Nephron progenitor cell (in vitro differentiated cells): ENCODE measurements at regions not wholly inside any gene's neighbourhood (a gene's known extent, or its start where the extent isn't known, plus 50 kb on each side); places are given as distances from the start of the nearest gene placed in this dataset.

ENCODE experiments used
- DNase-seq: peaks from one replicate; pipeline ENCODE4 v3.0.0; 2021
- H3K27ac Mint-ChIP-seq: 2 replicates; pipeline ENCODE4 v1.8.0; 2021; ENCODE audit warnings: mild to moderate bottlenecking, moderate library complexity, mixed read lengths
- H3K27me3 Mint-ChIP-seq: 2 replicates; pipeline ENCODE4 v1.8.0; 2021; ENCODE audit warnings: mild to moderate bottlenecking, low read depth, mixed read lengths; ENCODE audit not compliant: poor library complexity
- H3K36me3 Mint-ChIP-seq: 2 replicates; pipeline ENCODE4 v1.8.0; 2021; ENCODE audit warnings: low read depth, mixed read lengths
- H3K4me1 Mint-ChIP-seq: 2 replicates; pipeline ENCODE4 v1.8.0; 2021; ENCODE audit warnings: mixed read lengths
- H3K4me3 Mint-ChIP-seq: 2 replicates; pipeline ENCODE4 v1.8.0; 2021; ENCODE audit warnings: mild to moderate bottlenecking, moderate library complexity, mixed read lengths
- H3K9me3 Mint-ChIP-seq: 2 replicates; pipeline ENCODE4 v1.8.0; 2021; ENCODE audit warnings: mild to moderate bottlenecking, moderate library complexity, mixed read lengths
- CTCF ChIP-seq: fragments of 200-600 bp; sonication (generic); IDR thresholded peaks from 2 replicates; pipeline ENCODE4 v1.5.0; 2021; ENCODE audit warnings: antibody characterized with exemption

GRCh38 chr18:51864219-51864965 lies 475.6 kb upstream of the DCC start:
- TF ChIP-seq CTCF: no peak
- H3K36me3 Mint-ChIP-seq: no peaks in the 10 kb centered on the region
- no peak overlapping the region for H3K4me3 Mint-ChIP-seq
- H3K9me3 Mint-ChIP-seq: peaks cover 12% of the 10 kb centered on the region
- no peaks in the 10 kb centered on the region for H3K4me1 Mint-ChIP-seq
- H3K27me3 Mint-ChIP-seq: peaks cover 4% of the 10 kb centered on the region
- no peak for DNase-seq
- no peak overlapping the region for H3K27ac Mint-ChIP-seq

- Mint-ChIP-seq H3K9me3 (peaks cover 12% of the 10 kb centered on the region), H3K4me3 (no peak overlapping the region), H3K27me3 (peaks cover 4% of the 10 kb centered on the region), H3K4me1 (no peaks in the 10 kb centered on the region), H3K36me3 (no peaks in the 10 kb centered on the region), H3K27ac (no peak overlapping the region)
- no peak for TF ChIP-seq CTCF
- DNase-seq: no peak
Measured at GRCh38 chr18:51865538-51865937, 474.5 kb upstream of the DCC start.

GRCh38 chr18:51867767-51868166 lies 472.2 kb upstream of the DCC start:
- DNase-seq: peak; percentile 55

GRCh38 chr18:51878724-51879123 lies 461.3 kb upstream of the DCC start:
- H3K27me3 Mint-ChIP-seq: peaks cover 8% of the 10 kb centered on the region
- no peak for TF ChIP-seq CTCF
- no peaks in the 10 kb centered on the region for H3K4me1 Mint-ChIP-seq
- H3K36me3 Mint-ChIP-seq: no peaks in the 10 kb centered on the region
- no peak overlapping the region for H3K4me3 Mint-ChIP-seq
- H3K9me3 Mint-ChIP-seq: peaks cover 4% of the 10 kb centered on the region
- H3K27ac Mint-ChIP-seq: no peak overlapping the region
- no peak for DNase-seq

More at GRCh38 chr18:51867767-51868166, 472.2 kb upstream of the DCC start:
- Mint-ChIP-seq H3K9me3 (peaks cover 12% of the 10 kb centered on the region), H3K4me3 (no peak overlapping the region), H3K36me3 (no peaks in the 10 kb centered on the region), H3K27me3 (peaks cover 7% of the 10 kb centered on the region), H3K4me1 (no peaks in the 10 kb centered on the region), H3K27ac (no peak overlapping the region)
- no peak for TF ChIP-seq CTCF

GRCh38 chr18:51879329-51879728 lies 460.7 kb upstream of the DCC start:
- Mint-ChIP-seq H3K27ac (no peak overlapping the region), H3K4me1 (no peaks in the 10 kb centered on the region), H3K4me3 (no peak overlapping the region), H3K9me3 (peaks cover 4% of the 10 kb centered on the region), H3K36me3 (no peaks in the 10 kb centered on the region), H3K27me3 (peaks cover 8% of the 10 kb centered on the region)
- no peak for DNase-seq
- no peak for TF ChIP-seq CTCF

GRCh38 chr18:51881394-51881793 lies 458.6 kb upstream of the DCC start:
- Mint-ChIP-seq H3K36me3 (no peaks in the 10 kb centered on the region), H3K9me3 (no peaks in the 10 kb centered on the region), H3K27ac (no peak overlapping the region), H3K4me1 (no peaks in the 10 kb centered on the region), H3K27me3 (no peaks in the 10 kb centered on the region), H3K4me3 (no peak overlapping the region)
- no peak for TF ChIP-seq CTCF
- DNase-seq: no peak
